Cardiac muscle cell (in vitro differentiated cells and primary cell): ENCODE measurements at regions not wholly inside any gene's neighbourhood (a gene's known extent, or its start where the extent isn't known, plus 50 kb on each side); places are given as distances from the start of the nearest gene placed in this dataset.

Experiments used
- DNase-seq, 2 donors: peaks; one replicate each; pipeline versions ENCODE4 v3.0.0 to v3.0.0-alpha.2; 2010 to 2017; ENCODE audit warnings: low read depth in 1 of 2, low spot score in 1 of 2
- H3K27ac ChIP-seq: fragments of 200-600 bp; sonication (generic); 2 replicates; pipeline ENCODE4 v1.5.1; 2016
- H3K27me3 ChIP-seq: fragments of 200-600 bp; sonication (generic); 2 replicates; pipeline ENCODE4 v1.6.0; 2016; ENCODE audit warnings: control low read depth
- H3K36me3 ChIP-seq: fragments of 200-600 bp; sonication (generic); 2 replicates; pipeline ENCODE4 v1.5.1; 2016; ENCODE audit warnings: control low read depth
- H3K4me1 ChIP-seq: fragments of 200-600 bp; sonication (generic); 2 replicates; pipeline ENCODE4 v1.8.1; 2017; ENCODE audit warnings: low read depth, mild to moderate bottlenecking, mixed run types
- H3K4me3 ChIP-seq: fragments of 200-600 bp; sonication (generic); 2 replicates; pipeline ENCODE4 v1.5.1; 2016; ENCODE audit warnings: mild to moderate bottlenecking
- H3K9me3 ChIP-seq: fragments of 200-600 bp; sonication (generic); 2 replicates; pipeline ENCODE4 v1.5.1; 2017; ENCODE audit warnings: low read depth, mild to moderate bottlenecking, control low read depth
- TF ChIP-seq, protein P1 (sequence below): IDR thresholded peaks from 2 replicates; pipeline ENCODE4 v1.5.1; 2012; ENCODE audit warnings: low read depth, mild to moderate bottlenecking, low read length

GRCh38 chr6:67345946-67346345, 1289.1 kb upstream of the ADGRB3 start:
- peak in 1 of 2 donors; percentile 2 for DNase-seq

GRCh38 chr6:67336014-67336413, 1299.1 kb upstream of the ADGRB3 start:
- H3K9me3 ChIP-seq, result no peaks in the 10 kb centered on the region
- TF ChIP-seq, protein P1, sequence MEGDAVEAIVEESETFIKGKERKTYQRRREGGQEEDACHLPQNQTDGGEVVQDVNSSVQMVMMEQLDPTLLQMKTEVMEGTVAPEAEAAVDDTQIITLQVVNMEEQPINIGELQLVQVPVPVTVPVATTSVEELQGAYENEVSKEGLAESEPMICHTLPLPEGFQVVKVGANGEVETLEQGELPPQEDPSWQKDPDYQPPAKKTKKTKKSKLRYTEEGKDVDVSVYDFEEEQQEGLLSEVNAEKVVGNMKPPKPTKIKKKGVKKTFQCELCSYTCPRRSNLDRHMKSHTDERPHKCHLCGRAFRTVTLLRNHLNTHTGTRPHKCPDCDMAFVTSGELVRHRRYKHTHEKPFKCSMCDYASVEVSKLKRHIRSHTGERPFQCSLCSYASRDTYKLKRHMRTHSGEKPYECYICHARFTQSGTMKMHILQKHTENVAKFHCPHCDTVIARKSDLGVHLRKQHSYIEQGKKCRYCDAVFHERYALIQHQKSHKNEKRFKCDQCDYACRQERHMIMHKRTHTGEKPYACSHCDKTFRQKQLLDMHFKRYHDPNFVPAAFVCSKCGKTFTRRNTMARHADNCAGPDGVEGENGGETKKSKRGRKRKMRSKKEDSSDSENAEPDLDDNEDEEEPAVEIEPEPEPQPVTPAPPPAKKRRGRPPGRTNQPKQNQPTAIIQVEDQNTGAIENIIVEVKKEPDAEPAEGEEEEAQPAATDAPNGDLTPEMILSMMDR, result no peak
- DNase-seq, result no peak
- H3K27ac ChIP-seq, result no peak overlapping the region
- no peak overlapping the region for H3K4me3 ChIP-seq
- no peaks in the 10 kb centered on the region for H3K36me3 ChIP-seq
- H3K27me3 ChIP-seq, result no peaks in the 10 kb centered on the region
- H3K4me1 ChIP-seq, result no peaks in the 10 kb centered on the region

More at GRCh38 chr6:67345946-67346345, 1289.1 kb upstream of the ADGRB3 start:
- H3K9me3 ChIP-seq, result no peaks in the 10 kb centered on the region
- no peak overlapping the region for H3K4me3 ChIP-seq
- H3K36me3 ChIP-seq, result no peaks in the 10 kb centered on the region
- H3K4me1 ChIP-seq, result no peaks in the 10 kb centered on the region
- TF ChIP-seq, protein P1, result no peak
- no peaks in the 10 kb centered on the region for H3K27me3 ChIP-seq
- no peak overlapping the region for H3K27ac ChIP-seq

GRCh38 chr6:67331304-67331703, 1303.8 kb upstream of the ADGRB3 start:
- peak; percentile 8 to 64 for DNase-seq
- Histone ChIP-seq H3K27me3 (no peaks in the 10 kb centered on the region), H3K9me3 (no peaks in the 10 kb centered on the region), H3K4me1 (no peaks in the 10 kb centered on the region), H3K27ac (no peak overlapping the region), H3K4me3 (no peak overlapping the region), H3K36me3 (no peaks in the 10 kb centered on the region)
- TF ChIP-seq, protein P1, result no peak

- H3K27ac ChIP-seq, result no peak overlapping the region
- no peaks in the 10 kb centered on the region for H3K4me1 ChIP-seq
- H3K36me3 ChIP-seq, result no peaks in the 10 kb centered on the region
- no peaks in the 10 kb centered on the region for H3K9me3 ChIP-seq
- no peaks in the 10 kb centered on the region for H3K27me3 ChIP-seq
- H3K4me3 ChIP-seq, result no peak overlapping the region
- DNase-seq, result no peak
- TF ChIP-seq, protein P1, result no peak
Measured at GRCh38 chr6:67328269-67328668, 1306.8 kb upstream of the ADGRB3 start.

DNA sequence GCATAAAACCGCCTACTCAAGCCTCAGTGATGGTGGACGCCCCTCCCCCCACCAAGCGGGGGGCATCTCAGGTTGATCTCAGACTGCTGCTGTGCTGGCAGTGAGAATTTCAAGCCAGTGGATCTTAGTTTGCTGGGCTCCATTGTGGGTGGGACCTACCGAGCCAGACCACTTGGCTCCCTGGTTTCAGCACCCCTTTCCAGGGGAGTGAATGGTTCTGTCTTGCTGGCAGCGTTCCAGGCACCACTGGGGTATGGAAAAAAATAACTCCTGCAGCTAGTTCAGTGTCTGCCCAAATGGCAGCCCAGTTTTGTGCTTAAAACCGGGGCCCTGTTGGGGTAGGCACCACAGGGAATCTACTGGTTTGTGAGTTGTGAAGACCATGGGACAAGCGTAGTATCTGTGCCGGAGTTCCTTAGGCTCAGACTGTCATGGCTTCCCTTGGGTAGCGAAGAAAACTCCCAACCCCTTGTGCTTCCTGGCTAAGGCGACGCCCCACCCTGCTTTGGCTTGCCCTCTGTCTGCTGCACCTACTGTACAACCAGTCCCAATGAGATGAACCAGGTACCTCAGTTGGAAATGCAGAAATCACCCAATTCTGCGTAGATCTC, 1334.5 kb upstream of the ADGRB3 start:
- Histone ChIP-seq H3K27ac (no peak overlapping the region), H3K27me3 (no peaks in the 10 kb centered on the region), H3K4me1 (no peaks in the 10 kb centered on the region), H3K36me3 (no peaks in the 10 kb centered on the region), H3K4me3 (no peak overlapping the region), H3K9me3 (no peaks in the 10 kb centered on the region)
- DNase-seq, result no peak
- TF ChIP-seq, protein P1, result no peak
